Neuronal stem cell (in vitro differentiated cells): ENCODE measurements at regions not wholly inside any gene's neighbourhood (a gene's known extent, or its start where the extent isn't known, plus 50 kb on each side); places are given as distances from the start of the nearest gene placed in this dataset.

Experiments
- DNase-seq: peaks from one replicate; pipeline ENCODE4 v3.0.0-alpha.2; 2013; ENCODE audit warnings: low spot score
- H2AFZ ChIP-seq: one replicate; pipeline ENCODE4 v1.6.1; 2013; ENCODE audit warnings: mild to moderate bottlenecking, low read length, inconsistent platforms
- H2AK5ac ChIP-seq: 2 replicates; pipeline ENCODE4 v1.6.1; 2013; ENCODE audit warnings: low read depth, mild to moderate bottlenecking, inconsistent platforms, low read length, moderate library complexity, mixed read lengths
- H2BK120ac ChIP-seq: 2 replicates; pipeline ENCODE4 v1.6.1; 2013; ENCODE audit warnings: low read depth, mild to moderate bottlenecking, inconsistent platforms, low read length, moderate library complexity, mixed read lengths
- H2BK12ac ChIP-seq: one replicate; pipeline ENCODE4 v1.6.1; 2013; ENCODE audit warnings: low read length, inconsistent platforms
- H2BK15ac ChIP-seq: 2 replicates; pipeline ENCODE4 v1.6.1; 2013; ENCODE audit warnings: mild to moderate bottlenecking, low read length, inconsistent platforms, mixed read lengths
- H2BK5ac ChIP-seq: one replicate; pipeline ENCODE4 v1.6.1; 2013; ENCODE audit warnings: inconsistent platforms, mild to moderate bottlenecking, low read length, moderate library complexity
- H3K14ac ChIP-seq: one replicate; pipeline ENCODE4 v1.6.1; 2013; ENCODE audit warnings: low read length, inconsistent platforms
- H3K18ac ChIP-seq: 2 replicates; pipeline ENCODE4 v1.6.1; 2013; ENCODE audit warnings: low read length, inconsistent platforms
- H3K23ac ChIP-seq: 2 replicates; pipeline ENCODE4 v1.6.1; 2013; ENCODE audit warnings: low read depth, mild to moderate bottlenecking, mixed read lengths, low read length, inconsistent platforms; ENCODE audit not compliant: poor library complexity
- H3K27ac ChIP-seq: replicated peaks from 3 replicates; pipeline ENCODE4 v1.5.1; 2013; ENCODE audit warnings: low read length, inconsistent platforms
- H3K27me3 ChIP-seq, 3 experiments: 2 replicates each; pipeline ENCODE4 v1.6.1; 2013; ENCODE audit warnings: low read length in 3 of 3, mild to moderate bottlenecking in 2 of 3, inconsistent platforms in 1 of 3, low read depth in 1 of 3, mixed read lengths in 1 of 3, moderate library complexity in 1 of 3; ENCODE audit not compliant: control insufficient read depth in 3 of 3, insufficient read depth in 3 of 3
- H3K36me3 ChIP-seq, 2 donors: replicated peaks in 1 of 2; 2 replicates each; pipeline ENCODE4 v1.6.1; 2013; ENCODE audit warnings: low read length in 2 of 2; ENCODE audit not compliant: control insufficient read depth in 2 of 2, insufficient read depth in 2 of 2
- H3K4ac ChIP-seq: 2 replicates; pipeline ENCODE4 v1.6.1; 2013; ENCODE audit warnings: inconsistent platforms, mild to moderate bottlenecking, low read length, moderate library complexity
- H3K4me1 ChIP-seq, 2 donors: 1 replicate in 1 of 2; 2 replicates in 1 of 2; pipeline ENCODE4 v1.6.1; 2013; ENCODE audit warnings: low read length in 2 of 2, low read depth in 1 of 2; ENCODE audit not compliant: control insufficient read depth in 2 of 2, insufficient read depth in 1 of 2
- H3K4me2 ChIP-seq: one replicate; pipeline ENCODE4 v1.6.1; 2013; ENCODE audit warnings: mild to moderate bottlenecking, low read length, inconsistent platforms; ENCODE audit not compliant: insufficient read depth, poor library complexity, severe bottlenecking
- H3K4me3 ChIP-seq, 2 donors: 2 replicates each; pipeline ENCODE4 v1.5.1; 2013; ENCODE audit warnings: low read length in 2 of 2, mild to moderate bottlenecking in 2 of 2, inconsistent platforms in 1 of 2, moderate library complexity in 1 of 2
- H3K79me1 ChIP-seq: one replicate; pipeline ENCODE4 v1.6.1; 2013; ENCODE audit warnings: low read depth, mild to moderate bottlenecking, inconsistent platforms, low read length, moderate library complexity
- H3K9ac ChIP-seq: one replicate; pipeline ENCODE4 v1.6.1; 2013; ENCODE audit warnings: mild to moderate bottlenecking, low read depth, low read length, inconsistent platforms; ENCODE audit not compliant: poor library complexity
- H3K9me3 ChIP-seq, 2 donors: replicated peaks in 1 of 2; 2 replicates each; pipeline versions ENCODE3 to v1.6.1; 2013; ENCODE audit warnings: low read length in 2 of 2, mild to moderate bottlenecking in 2 of 2, inconsistent platforms in 1 of 2, low read depth in 1 of 2, mixed read lengths in 1 of 2, moderate library complexity in 1 of 2; ENCODE audit not compliant: control insufficient read depth in 2 of 2, insufficient read depth in 1 of 2
- H4K8ac ChIP-seq: one replicate; pipeline ENCODE4 v1.6.1; 2013; ENCODE audit warnings: low read depth, mild to moderate bottlenecking, inconsistent platforms, low read length, moderate library complexity
- H4K91ac ChIP-seq: one replicate; pipeline ENCODE4 v1.6.1; 2013; ENCODE audit warnings: low read length, low read depth, mild to moderate bottlenecking, inconsistent platforms; ENCODE audit not compliant: poor library complexity
- WGBS, 2 donors: extraction: QIAGEN DNeasy Blood & Tissue Kit; methylation state at CpG; one replicate each; pipeline ENCODE4 v1.1.7; 2013; ENCODE audit warnings: missing lambda C conversion rate in 2 of 2, mixed read lengths in 1 of 2; ENCODE audit not compliant: insufficient read length in 2 of 2, insufficient replicate concordance in 1 of 2; ENCODE audit errors: extremely low coverage in 2 of 2; 5-methylcytosine and 5-hydroxymethylcytosine counted together

- DNase-seq = no peak
- no peak overlapping the region for H3K14ac ChIP-seq
- H3K4me2 ChIP-seq = no peak overlapping the region
- H2AK5ac ChIP-seq = no peak overlapping the region
- H4K91ac ChIP-seq = no peak overlapping the region
- H3K18ac ChIP-seq = no peak overlapping the region
- no peak overlapping the region for H3K4me3 ChIP-seq
- no peak overlapping the region for H3K27ac ChIP-seq
- H3K9ac ChIP-seq = no peak overlapping the region
- H2BK12ac ChIP-seq = no peak overlapping the region
- H3K4me1 ChIP-seq = no peaks in the 10 kb centered on the region
- no peak overlapping the region for H3K23ac ChIP-seq
- no peak overlapping the region for H2BK5ac ChIP-seq
- H3K27me3 ChIP-seq = no peaks in the 10 kb centered on the region
- no peak overlapping the region for H2BK120ac ChIP-seq
- no peak overlapping the region for H2BK15ac ChIP-seq
- H3K36me3 ChIP-seq = no peaks in the 10 kb centered on the region
- H4K8ac ChIP-seq = no peak overlapping the region
- no peak overlapping the region for H2AFZ ChIP-seq
- no peaks in the 10 kb centered on the region for H3K9me3 ChIP-seq
- no peak overlapping the region for H3K4ac ChIP-seq
- no peaks in the 10 kb centered on the region for H3K79me1 ChIP-seq
- WGBS, 2 donors = no CpG with 5 or more reads among the region's 1 CpG
Observed at GRCh38 chr7:46616636-46617035, 695.6 kb upstream of the IGFBP3 start.

DNA sequence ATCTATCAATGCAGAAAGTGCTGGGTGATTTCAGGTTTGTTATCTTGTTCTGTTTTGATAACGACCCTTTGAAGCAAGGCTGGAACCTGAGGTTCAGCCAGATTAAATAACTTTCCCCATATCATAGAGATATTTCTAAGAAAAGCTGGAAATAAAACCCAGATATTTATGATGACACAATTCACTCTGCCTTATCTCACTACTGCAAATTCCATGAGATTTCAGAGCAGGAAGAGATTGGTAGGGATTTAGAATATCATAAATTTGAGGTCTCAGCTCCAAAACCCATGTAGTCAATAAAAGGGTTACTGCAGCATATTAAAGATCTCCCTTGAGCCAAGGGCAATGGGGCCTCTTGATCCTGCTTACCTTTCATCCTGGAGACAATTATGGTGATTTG lies 692.5 kb upstream of the IGFBP3 start:
- Histone ChIP-seq H2BK120ac (no peak overlapping the region), H3K18ac (no peak overlapping the region), H2BK12ac (no peak overlapping the region), H4K8ac (no peak overlapping the region), H3K9me3 (no peaks in the 10 kb centered on the region), H3K4me1 (no peaks in the 10 kb centered on the region), H4K91ac (no peak overlapping the region), H3K14ac (no peak overlapping the region), H2AK5ac (no peak overlapping the region), H3K4me3 (no peak overlapping the region), H2BK5ac (no peak overlapping the region), H3K36me3 (no peaks in the 10 kb centered on the region), H2AFZ (no peak overlapping the region), H3K4ac (no peak overlapping the region), H3K27me3 (no peaks in the 10 kb centered on the region), H3K9ac (no peak overlapping the region), H2BK15ac (no peak overlapping the region), H3K4me2 (no peak overlapping the region), H3K27ac (no peak overlapping the region), H3K79me1 (no peaks in the 10 kb centered on the region), H3K23ac (no peak overlapping the region)
- no peak for DNase-seq
- WGBS, 2 donors = no CpG with 5 or more reads among the region's 1 CpG

GRCh38 chr7:46613116-46613515 lies 692.0 kb upstream of the IGFBP3 start:
- no peak overlapping the region for H4K8ac ChIP-seq
- WGBS, 2 donors = no CpG with 5 or more reads among the region's 5 CpGs
- no peak overlapping the region for H2BK12ac ChIP-seq

DNA sequence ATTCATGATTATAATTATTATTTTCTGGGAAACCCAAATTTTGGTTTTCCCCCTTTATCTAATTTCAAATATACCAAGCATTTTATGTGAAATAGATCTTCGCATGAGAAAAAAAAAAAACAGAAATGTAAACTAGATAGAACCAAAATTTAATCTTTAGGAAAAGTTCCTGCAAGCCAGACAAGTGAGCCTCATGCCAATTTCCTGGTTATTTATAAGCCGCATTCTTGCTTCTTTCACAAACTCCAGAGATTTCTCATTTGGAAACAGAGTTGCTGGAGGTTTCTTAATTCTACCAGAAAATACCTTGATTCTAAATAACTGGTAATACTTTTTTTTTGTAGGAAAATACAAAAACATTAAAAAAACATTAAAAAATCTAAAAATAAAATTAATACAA lies 690.4 kb upstream of the IGFBP3 start:
- H3K9me3 ChIP-seq = no peaks in the 10 kb centered on the region
- no peak for DNase-seq
- no peak overlapping the region for H2BK120ac ChIP-seq
- H3K27ac ChIP-seq = no peak overlapping the region
- H2BK12ac ChIP-seq = no peak overlapping the region
- no peak overlapping the region for H2AFZ ChIP-seq
- H3K14ac ChIP-seq = no peak overlapping the region
- H2BK15ac ChIP-seq = no peak overlapping the region
- H4K8ac ChIP-seq = no peak overlapping the region
- no peak overlapping the region for H3K4ac ChIP-seq
- WGBS, 2 donors = no CpG with 5 or more reads among the region's 2 CpGs
- no peak overlapping the region for H4K91ac ChIP-seq
- no peak overlapping the region for H3K18ac ChIP-seq
- no peaks in the 10 kb centered on the region for H3K79me1 ChIP-seq
- H3K4me3 ChIP-seq = no peak overlapping the region
- H3K9ac ChIP-seq = no peak overlapping the region
- H3K36me3 ChIP-seq = no peaks in the 10 kb centered on the region
- no peaks in the 10 kb centered on the region for H3K4me1 ChIP-seq
- no peaks in the 10 kb centered on the region for H3K27me3 ChIP-seq
- no peak overlapping the region for H2AK5ac ChIP-seq
- no peak overlapping the region for H3K4me2 ChIP-seq
- H2BK5ac ChIP-seq = no peak overlapping the region
- no peak overlapping the region for H3K23ac ChIP-seq

More at GRCh38 chr7:46613116-46613515, 692.0 kb upstream of the IGFBP3 start:
- no peak for DNase-seq
- H3K23ac ChIP-seq = no peak overlapping the region
- no peak overlapping the region for H2BK120ac ChIP-seq
- no peaks in the 10 kb centered on the region for H3K36me3 ChIP-seq
- no peak overlapping the region for H2BK15ac ChIP-seq
- no peak overlapping the region for H2BK5ac ChIP-seq
- H3K4me3 ChIP-seq = no peak overlapping the region
- H3K27ac ChIP-seq = no peak overlapping the region
- H3K79me1 ChIP-seq = no peaks in the 10 kb centered on the region
- H3K14ac ChIP-seq = no peak overlapping the region
- no peak overlapping the region for H4K91ac ChIP-seq
- no peak overlapping the region for H2AK5ac ChIP-seq
- no peak overlapping the region for H3K9ac ChIP-seq
- no peaks in the 10 kb centered on the region for H3K27me3 ChIP-seq
- no peak overlapping the region for H3K18ac ChIP-seq
- no peaks in the 10 kb centered on the region for H3K4me1 ChIP-seq
- H3K9me3 ChIP-seq = no peaks in the 10 kb centered on the region
- no peak overlapping the region for H3K4me2 ChIP-seq
- H3K4ac ChIP-seq = no peak overlapping the region
- H2AFZ ChIP-seq = no peak overlapping the region
